ENCODE measurements at regions not wholly inside any gene's neighbourhood (a gene's known extent, or its start where the extent isn't known, plus 50 kb on each side); places are given as distances from the start of the nearest gene placed in this dataset.

- Histone ChIP-seq H3K9me3 (ENCODE audit: control insufficient read depth in 4 of 4, low read length in 3 of 4) (no peaks in the 10 kb centered on the region), H3K27me3 (ENCODE audit: control insufficient read depth in 4 of 4, insufficient read depth in 4 of 4, low read length in 3 of 4) (peaks cover 0 to 3% (median 0%) of the 10 kb centered on the region in 4 donors), H3K4me3 (ENCODE audit: low read depth in 1 of 3, low read length in 3 of 3) (no peak overlapping the region), H3K9ac (ENCODE audit: low read depth in 1 of 2, low read length in 2 of 2) (no peak overlapping the region), H3K27ac (ENCODE audit: low read depth in 1 of 2, low read length in 2 of 2) (no peak overlapping the region), H3K36me3 (ENCODE audit: control insufficient read depth in 4 of 4, insufficient read depth in 3 of 4, low read depth in 1 of 4, low read length in 3 of 4) (no peaks in the 10 kb centered on the region), H3K4me1 (ENCODE audit: control insufficient read depth in 4 of 4, insufficient read depth in 4 of 4, low read length in 3 of 4) (no peaks in the 10 kb centered on the region)
- TF ChIP-seq HNF4A (conservative IDR thresholded peaks at IDR 0.05) (no peak), SP1 (IDR thresholded peaks at IDR 0.05) (no peak), JUND (IDR thresholded peaks at IDR 0.05) (no peak), FOXA2 (IDR thresholded peaks at IDR 0.05) (no peak), CTCF (IDR thresholded peaks at IDR 0.05; ENCODE audit: low read depth, low read length, missing input control) (no peak), RXRA (IDR thresholded peaks at IDR 0.05) (no peak), FOXA1 (IDR thresholded peaks at IDR 0.05) (no peak), NR2F2 (IDR thresholded peaks at IDR 0.05) (no peak), EGR1 (IDR thresholded peaks at IDR 0.05; ENCODE audit: low read depth in 2 of 2) (no peak)
- TF ChIP-seq, protein P1, sequence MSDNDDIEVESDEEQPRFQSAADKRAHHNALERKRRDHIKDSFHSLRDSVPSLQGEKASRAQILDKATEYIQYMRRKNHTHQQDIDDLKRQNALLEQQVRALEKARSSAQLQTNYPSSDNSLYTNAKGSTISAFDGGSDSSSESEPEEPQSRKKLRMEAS (IDR thresholded peaks at IDR 0.05): no peak
- TF ChIP-seq, protein P2, sequence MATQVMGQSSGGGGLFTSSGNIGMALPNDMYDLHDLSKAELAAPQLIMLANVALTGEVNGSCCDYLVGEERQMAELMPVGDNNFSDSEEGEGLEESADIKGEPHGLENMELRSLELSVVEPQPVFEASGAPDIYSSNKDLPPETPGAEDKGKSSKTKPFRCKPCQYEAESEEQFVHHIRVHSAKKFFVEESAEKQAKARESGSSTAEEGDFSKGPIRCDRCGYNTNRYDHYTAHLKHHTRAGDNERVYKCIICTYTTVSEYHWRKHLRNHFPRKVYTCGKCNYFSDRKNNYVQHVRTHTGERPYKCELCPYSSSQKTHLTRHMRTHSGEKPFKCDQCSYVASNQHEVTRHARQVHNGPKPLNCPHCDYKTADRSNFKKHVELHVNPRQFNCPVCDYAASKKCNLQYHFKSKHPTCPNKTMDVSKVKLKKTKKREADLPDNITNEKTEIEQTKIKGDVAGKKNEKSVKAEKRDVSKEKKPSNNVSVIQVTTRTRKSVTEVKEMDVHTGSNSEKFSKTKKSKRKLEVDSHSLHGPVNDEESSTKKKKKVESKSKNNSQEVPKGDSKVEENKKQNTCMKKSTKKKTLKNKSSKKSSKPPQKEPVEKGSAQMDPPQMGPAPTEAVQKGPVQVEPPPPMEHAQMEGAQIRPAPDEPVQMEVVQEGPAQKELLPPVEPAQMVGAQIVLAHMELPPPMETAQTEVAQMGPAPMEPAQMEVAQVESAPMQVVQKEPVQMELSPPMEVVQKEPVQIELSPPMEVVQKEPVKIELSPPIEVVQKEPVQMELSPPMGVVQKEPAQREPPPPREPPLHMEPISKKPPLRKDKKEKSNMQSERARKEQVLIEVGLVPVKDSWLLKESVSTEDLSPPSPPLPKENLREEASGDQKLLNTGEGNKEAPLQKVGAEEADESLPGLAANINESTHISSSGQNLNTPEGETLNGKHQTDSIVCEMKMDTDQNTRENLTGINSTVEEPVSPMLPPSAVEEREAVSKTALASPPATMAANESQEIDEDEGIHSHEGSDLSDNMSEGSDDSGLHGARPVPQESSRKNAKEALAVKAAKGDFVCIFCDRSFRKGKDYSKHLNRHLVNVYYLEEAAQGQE (IDR thresholded peaks at IDR 0.05): no peak
- WGBS: 55% methylated on average over 7 of the region's 7 CpGs
- DNase-seq (ENCODE audit: low spot score): no peak
Observed at GRCh38 chr2:129479892-129480291, 499.6 kb upstream of the RAB6C start.

- no peaks in the 10 kb centered on the region for H3K9me3 ChIP-seq (ENCODE audit: control insufficient read depth in 4 of 4, low read length in 3 of 4)
- no peaks in the 10 kb centered on the region for H3K4me1 ChIP-seq (ENCODE audit: control insufficient read depth in 4 of 4, insufficient read depth in 4 of 4, low read length in 3 of 4)
- H3K27me3 ChIP-seq (ENCODE audit: control insufficient read depth in 4 of 4, insufficient read depth in 4 of 4, low read length in 3 of 4): peaks cover 0 to 3% (median 0%) of the 10 kb centered on the region in 4 donors
- H3K9ac ChIP-seq (ENCODE audit: low read depth in 1 of 2, low read length in 2 of 2): no peak overlapping the region
- no peaks in the 10 kb centered on the region for H3K36me3 ChIP-seq (ENCODE audit: control insufficient read depth in 4 of 4, insufficient read depth in 3 of 4, low read depth in 1 of 4, low read length in 3 of 4)
- WGBS: 72% methylated on average over 3 of the region's 3 CpGs
- no peak for DNase-seq (ENCODE audit: low spot score)
- no peak overlapping the region for H3K4me3 ChIP-seq (ENCODE audit: low read depth in 1 of 3, low read length in 3 of 3)
- H3K27ac ChIP-seq (ENCODE audit: low read depth in 1 of 2, low read length in 2 of 2): no peak overlapping the region
- TF ChIP-seq RAD21 (IDR thresholded peaks at IDR 0.05) (no peak), RXRA (IDR thresholded peaks at IDR 0.05) (no peak), ZBTB33 (IDR thresholded peaks at IDR 0.05) (no peak), SP1 (IDR thresholded peaks at IDR 0.05) (no peak)
- TF ChIP-seq, protein P2 (IDR thresholded peaks at IDR 0.05): no peak
Observed at GRCh38 chr2:129480790-129481189, 498.7 kb upstream of the RAB6C start.

All from liver (tissue), 8 donors.